K562 (cell line): ENCODE measurements at regions not wholly inside any gene's neighbourhood (a gene's known extent, or its start where the extent isn't known, plus 50 kb on each side); places are given as distances from the start of the nearest gene placed in this dataset.

Experiments
- ATAC-seq: fragments of 200-7000 bp; cut with Tn5 transposase; 3 replicates; pipeline ENCODE4 v1.9.1; 2020; ENCODE audit warnings: moderate library complexity
- BruUV-seq: library from RNA; stranded (reverse); fragments of 400-500 nt; replicated peaks from 2 replicates; lab custom pipeline; 2021; lab: Mats Ljungman, UMichigan
- CTCF ChIA-PET: fragments of 300-600 bp; formaldehyde crosslinking; extraction: SDS; loops from one replicate; lab custom pipeline; 2021; ENCODE audit warnings: low intra/inter-chr PET ratio; lab: Yijun Ruan, JAX
- POLR2A ChIA-PET: fragments of 300-600, 350-650 bp; sonication (Branson Sonifier 250); formaldehyde crosslinking; extraction: SDS; loops from one replicate; lab custom pipeline; 2021; ENCODE audit warnings: antibody characterized with exemption, inconsistent platforms; lab: Yijun Ruan, JAX
- DNase-seq, 4 experiments: peaks; one replicate each; pipeline versions ENCODE4 v3.0.0 to v3.0.0-alpha.2; 2011 to 2018; ENCODE audit warnings: low spot score in 3 of 4, mixed read lengths in 3 of 4; ENCODE audit errors: extremely low read depth in 1 of 4
- FAIRE-seq: peaks from 2 replicates; lab custom pipeline; 2011; peaks lifted over from hg19 to GRCh38; lab: Jason Lieb, UNC
- H2AFZ ChIP-seq: 2 replicates; pipeline ENCODE4 v1.6.0; 2011; ENCODE audit warnings: low read depth, low read length, control low read depth, inconsistent platforms
- H3K27ac ChIP-seq: fragments of 200-600 bp; 3 replicates; pipeline ENCODE4 v1.8.0; 2011; ENCODE audit warnings: low read depth, mild to moderate bottlenecking, control low read depth, inconsistent platforms, low read length, moderate library complexity, mixed read lengths; ENCODE audit errors: extremely low read depth
- H3K27me3 ChIP-seq, 2 experiments: fragments of 300-600 bp in 1 of 2; 2 replicates in 1 of 2; 3 replicates in 1 of 2; pipeline versions ENCODE4 v1.6.0 to v1.8.0; 2011; ENCODE audit warnings: inconsistent platforms in 2 of 2, low read length in 2 of 2, mild to moderate bottlenecking in 1 of 2, mixed read lengths in 1 of 2, moderate library complexity in 1 of 2; ENCODE audit not compliant: control insufficient read depth in 2 of 2, insufficient read depth in 2 of 2
- H3K36me3 ChIP-seq: fragments of 300-600 bp; 3 replicates; pipeline ENCODE4 v1.8.0; 2011; ENCODE audit warnings: mild to moderate bottlenecking, low read length, inconsistent platforms; ENCODE audit not compliant: control insufficient read depth, insufficient read depth
- H3K4me1 ChIP-seq, 2 experiments: fragments of 200-600 bp in 1 of 2; replicated peaks in 1 of 2; 2 replicates in 1 of 2; 3 replicates in 1 of 2; pipeline versions ENCODE4 v1.5.1 to v1.8.0; 2011; ENCODE audit warnings: inconsistent platforms in 2 of 2, low read length in 2 of 2, mild to moderate bottlenecking in 1 of 2, mixed read lengths in 1 of 2, moderate library complexity in 1 of 2; ENCODE audit not compliant: control insufficient read depth in 2 of 2, insufficient read depth in 2 of 2
- H3K4me2 ChIP-seq: 2 replicates; pipeline ENCODE4 v1.6.1; 2011; ENCODE audit warnings: low read length, control low read depth, inconsistent platforms, mixed read lengths; ENCODE audit not compliant: insufficient read depth
- H3K4me3 ChIP-seq: fragments of 200-600 bp; sonication (generic), shearing (Covaris generic); 2 replicates; pipeline ENCODE4 v1.5.1; 2016; ENCODE audit warnings: control low read depth, inconsistent platforms
- H3K79me2 ChIP-seq: fragments of 200-600 bp; 3 replicates; pipeline ENCODE4 v1.8.0; 2011; ENCODE audit warnings: low read length, inconsistent platforms; ENCODE audit not compliant: control insufficient read depth, insufficient read depth
- H3K9ac ChIP-seq, 2 experiments: 2 replicates each; pipeline versions ENCODE4 v1.6.0 to v1.6.1; 2011; ENCODE audit warnings: low read depth in 2 of 2, low read length in 2 of 2, control low read depth in 1 of 2, inconsistent platforms in 1 of 2, mild to moderate bottlenecking in 1 of 2, mixed read lengths in 1 of 2; ENCODE audit not compliant: insufficient read depth in 1 of 2
- H3K9me1 ChIP-seq: one replicate; pipeline ENCODE4 v1.6.0; 2011; ENCODE audit warnings: inconsistent platforms, mild to moderate bottlenecking, low read length, moderate library complexity; ENCODE audit not compliant: control insufficient read depth, insufficient read depth
- H3K9me3 ChIP-seq: replicated peaks from 2 replicates; pipeline ENCODE4 v1.5.1; 2011; ENCODE audit warnings: low read depth, low read length, inconsistent platforms; ENCODE audit not compliant: control insufficient read depth, insufficient read depth
- H4K20me1 ChIP-seq: replicated peaks from 2 replicates; pipeline ENCODE4 v1.6.1; 2011; ENCODE audit warnings: low read length, inconsistent platforms, mixed read lengths; ENCODE audit not compliant: control insufficient read depth, insufficient read depth
- ARID3A ChIP-seq: IDR thresholded peaks from 2 replicates; pipeline ENCODE4 v1.6.1; 2012; ENCODE audit warnings: low read depth, low read length, improper control_type of control experiment, borderline replicate concordance
- CEBPZ ChIP-seq: fragments of 150-350 bp; IDR thresholded peaks from 2 replicates; pipeline ENCODE4 v1.6.1; 2014; ENCODE audit warnings: low read depth, mild to moderate bottlenecking, low read length, borderline replicate concordance
- ELK1 ChIP-seq: sonication (generic); formaldehyde crosslinking; IDR thresholded peaks from 2 replicates; pipeline ENCODE4 v1.8.1; 2022; ENCODE audit warnings: missing genetic modification reagents
- FUS ChIP-seq: fragments of 200-400 bp; formaldehyde crosslinking; optimal IDR thresholded peaks from 2 replicates; pipeline ENCODE3; 2017; ENCODE audit warnings: low read depth, low read length
- HCFC1 ChIP-seq: IDR thresholded peaks from 2 replicates; pipeline ENCODE4 v1.6.1; 2012; ENCODE audit warnings: low read depth, low read length, improper control_type of control experiment
- SETDB1 ChIP-seq: IDR thresholded peaks from one replicate; pipeline ENCODE4 v1.6.1; 2012; ENCODE audit warnings: low read length, control low read depth, inconsistent platforms
- ZNF124 ChIP-seq: sonication (generic); formaldehyde crosslinking; IDR thresholded peaks from 2 replicates; pipeline ENCODE4 v1.8.1; 2022; ENCODE audit warnings: missing genetic modification reagents
- ZNF586 ChIP-seq: fragments of 450-650 bp; formaldehyde crosslinking; conservative IDR thresholded peaks from 2 replicates; pipeline ENCODE4 v1.4.0; 2020; ENCODE audit warnings: mild to moderate bottlenecking, moderate library complexity
- ZNF592 ChIP-seq: fragments of 450-650 bp; IDR thresholded peaks from 2 replicates; pipeline ENCODE4 v1.6.1; 2017; ENCODE audit warnings: antibody characterized with exemption, mild to moderate bottlenecking
- WGBS: fragments of 100-300 bp; shearing (Covaris generic); methylation state at CpG from one replicate; pipeline ENCODE4 v1.1.6; 2016; ENCODE audit warnings: low coverage, mixed read lengths; ENCODE audit not compliant: insufficient coverage; ENCODE audit errors: missing lambda C conversion rate; 5-methylcytosine and 5-hydroxymethylcytosine counted together
- in situ Hi-C: fragments of 300-500 bp; cut with MboI; formaldehyde crosslinking; loops from 4 replicates; pipeline ENCODE4 v1.15.0; 2018; ENCODE audit warnings: inconsistent platforms, mixed read lengths
- intact Hi-C: fragments of 100-400 bp; cut with micrococcal nuclease; formaldehyde crosslinking; loops from 2 replicates; pipeline ENCODE4 v1.14.2; 2022

GRCh38 chr1:199150756-199151155 is 511.9 kb downstream of the PTPRC start:
- no peak for DNase-seq
- ChIA-PET POLR2A (no interaction called here), CTCF (no interaction called here)
- Histone ChIP-seq H4K20me1 (no peaks in the 10 kb centered on the region), H3K27me3 (no peaks in the 10 kb centered on the region), H3K9me3 (no peaks in the 10 kb centered on the region; the same call in 1 of the 2 replicates), H3K4me2 (no peak overlapping the region), H3K36me3 (no peaks in the 10 kb centered on the region), H2AFZ (no peak overlapping the region), H3K9me1 (no peaks in the 10 kb centered on the region), H3K4me1 (no peaks in the 10 kb centered on the region), H3K79me2 (no peaks in the 10 kb centered on the region), H3K9ac (no peak overlapping the region), H3K27ac (no peak overlapping the region), H3K4me3 (no peak overlapping the region)
- FAIRE-seq, result no peak
- no TSS peak for BruUV-seq
- intact Hi-C loops, result no loop called here
- in situ Hi-C loops, result no loop called here
- ATAC-seq, result no peak
- WGBS, result 0% methylated on average over 1 of the region's 1 CpG
- TF ChIP-seq ELK1 (CRISPR knock-in tag), result no peak
- TF ChIP-seq ZNF124 (CRISPR knock-in tag), result no peak
- TF ChIP-seq ZNF592, result no peak
- TF ChIP-seq ARID3A, result no peak
- no peak for TF ChIP-seq CEBPZ
- TF ChIP-seq HCFC1, result no peak
- no peak for TF ChIP-seq FUS
- no peak for TF ChIP-seq ZNF586 (CRISPR knock-in tag)
- TF ChIP-seq SETDB1, result no peak
